Cerebellar cortex (tissue), 1 donor: ENCODE measurements at regions not wholly inside any gene's neighbourhood (a gene's known extent, or its start where the extent isn't known, plus 50 kb on each side); places are given as distances from the start of the nearest gene placed in this dataset.

ENCODE experiments used
- DNase-seq: peaks from one replicate; pipeline ENCODE4 v3.0.0-alpha.2; 2015; ENCODE audit warnings: low spot score

GRCh38 chr2:5339473-5339872, 352.7 kb upstream of the SOX11 start:
- DNase-seq = no peak

GRCh38 chr2:5343785-5344335, 348.3 kb upstream of the SOX11 start:
- DNase-seq = no peak

- DNase-seq = no peak
These were observed 339.9 kb upstream of the SOX11 start for GRCh38 chr2:5352286-5352685.

GRCh38 chr2:5353565-5353964, 338.6 kb upstream of the SOX11 start:
- no peak for DNase-seq

GRCh38 chr2:5359397-5359796, 332.8 kb upstream of the SOX11 start:
- DNase-seq = no peak

- no peak for DNase-seq
These were observed 332.1 kb upstream of the SOX11 start for GRCh38 chr2:5360081-5360480.

- no peak for DNase-seq
These were observed 327.8 kb upstream of the SOX11 start for GRCh38 chr2:5364361-5364760.

GRCh38 chr2:5365871-5366461, 326.2 kb upstream of the SOX11 start:
- peak; percentile 5 for DNase-seq

GRCh38 chr2:5367321-5367720, 324.9 kb upstream of the SOX11 start:
- DNase-seq = no peak

- DNase-seq = no peak
These were observed 323.9 kb upstream of the SOX11 start for GRCh38 chr2:5368263-5368662.

- no peak for DNase-seq
These were observed 322.7 kb upstream of the SOX11 start for GRCh38 chr2:5369510-5369909.

GRCh38 chr2:5370158-5370557, 322.0 kb upstream of the SOX11 start:
- DNase-seq = no peak

GRCh38 chr2:5372141-5372540, 320.0 kb upstream of the SOX11 start:
- no peak for DNase-seq

- DNase-seq = no peak
These were observed 319.0 kb upstream of the SOX11 start for GRCh38 chr2:5373200-5373599.

- DNase-seq = no peak
These were observed 317.4 kb upstream of the SOX11 start for GRCh38 chr2:5374762-5375161.

GRCh38 chr2:5377323-5377722, 314.9 kb upstream of the SOX11 start:
- no peak for DNase-seq

GRCh38 chr2:5379811-5380210, 312.4 kb upstream of the SOX11 start:
- no peak for DNase-seq

GRCh38 chr2:5385596-5385995, 306.6 kb upstream of the SOX11 start:
- no peak for DNase-seq

GRCh38 chr2:5387406-5387805, 304.8 kb upstream of the SOX11 start:
- DNase-seq = no peak

- DNase-seq = no peak
These were observed 302.4 kb upstream of the SOX11 start for GRCh38 chr2:5389740-5390139.

- no peak for DNase-seq
These were observed 300.8 kb upstream of the SOX11 start for GRCh38 chr2:5391362-5391761.

- no peak for DNase-seq
These were observed 299.5 kb upstream of the SOX11 start for GRCh38 chr2:5392658-5393057.

- DNase-seq = no peak
These were observed 298.7 kb upstream of the SOX11 start for GRCh38 chr2:5393474-5393873.

GRCh38 chr2:5394223-5394622, 298.0 kb upstream of the SOX11 start:
- no peak for DNase-seq
